H9 (cell line): ENCODE measurements at regions not wholly inside any gene's neighbourhood (a gene's known extent, or its start where the extent isn't known, plus 50 kb on each side); places are given as distances from the start of the nearest gene placed in this dataset.

Source experiments
- DNase-seq: peaks from one replicate; pipeline ENCODE4 v3.0.0-alpha.2; 2017
- H2AFZ ChIP-seq: one replicate; pipeline ENCODE4 v1.6.1; 2013; ENCODE audit warnings: mild to moderate bottlenecking, low read length, control low read depth, moderate library complexity
- H2AK5ac ChIP-seq: 2 replicates; pipeline ENCODE4 v1.6.1; 2013; ENCODE audit warnings: low read length, control low read depth, mixed read lengths; ENCODE audit not compliant: insufficient read length
- H2BK120ac ChIP-seq: one replicate; pipeline ENCODE4 v1.6.1; 2013; ENCODE audit warnings: low read depth, mild to moderate bottlenecking, low read length, control low read depth, inconsistent platforms; ENCODE audit not compliant: poor library complexity, severe bottlenecking
- H2BK12ac ChIP-seq: 2 replicates; pipeline ENCODE4 v1.6.1; 2013; ENCODE audit warnings: low read length, control low read depth, mixed read lengths, low read depth; ENCODE audit not compliant: insufficient read length
- H2BK15ac ChIP-seq: 2 replicates; pipeline ENCODE4 v1.6.1; 2013; ENCODE audit warnings: low read depth, low read length, control low read depth
- H2BK20ac ChIP-seq: one replicate; pipeline ENCODE4 v1.6.1; 2013; ENCODE audit warnings: low read depth, mild to moderate bottlenecking, low read length, control low read depth, inconsistent platforms; ENCODE audit not compliant: poor library complexity, severe bottlenecking
- H2BK5ac ChIP-seq: 2 replicates; pipeline ENCODE4 v1.6.1; 2013; ENCODE audit warnings: low read length, control low read depth, mixed read lengths; ENCODE audit not compliant: insufficient read length
- H3K14ac ChIP-seq: 2 replicates; pipeline ENCODE4 v1.6.1; 2013; ENCODE audit warnings: low read length, control low read depth; ENCODE audit not compliant: insufficient read depth
- H3K18ac ChIP-seq: 2 replicates; pipeline ENCODE4 v1.6.1; 2013; ENCODE audit warnings: low read depth, mild to moderate bottlenecking, mixed read lengths, low read length, control low read depth; ENCODE audit not compliant: insufficient read length
- H3K23ac ChIP-seq: 2 replicates; pipeline ENCODE4 v1.6.1; 2013; ENCODE audit warnings: low read length, control low read depth, mixed read lengths, low read depth; ENCODE audit not compliant: insufficient read length
- H3K23me2 ChIP-seq: 2 replicates; pipeline ENCODE4 v1.6.1; 2013; ENCODE audit warnings: low read depth, mild to moderate bottlenecking, mixed read lengths, low read length, control low read depth; ENCODE audit not compliant: insufficient read length, poor library complexity, severe bottlenecking
- H3K27ac ChIP-seq: 2 replicates; pipeline ENCODE4 v1.5.1; 2013; ENCODE audit warnings: low read length, control low read depth, mixed read lengths, low read depth; ENCODE audit not compliant: insufficient read length
- H3K27me3 ChIP-seq: 2 replicates; pipeline ENCODE4 v1.6.1; 2013; ENCODE audit warnings: low read length, control low read depth, inconsistent platforms; ENCODE audit not compliant: insufficient read depth
- H3K4ac ChIP-seq: 2 replicates; pipeline ENCODE4 v1.6.1; 2013; ENCODE audit warnings: low read depth, mild to moderate bottlenecking, control low read depth, inconsistent platforms, low read length, moderate library complexity
- H3K4me1 ChIP-seq: 2 replicates; pipeline ENCODE4 v1.6.1; 2013; ENCODE audit warnings: low read length, control low read depth, inconsistent platforms; ENCODE audit not compliant: insufficient read depth
- H3K4me2 ChIP-seq: 2 replicates; pipeline ENCODE4 v1.6.1; 2013; ENCODE audit warnings: low read length, control low read depth, mixed read lengths; ENCODE audit not compliant: insufficient read length, insufficient read depth
- H3K56ac ChIP-seq: 2 replicates; pipeline ENCODE4 v1.6.1; 2013; ENCODE audit warnings: low read depth, mild to moderate bottlenecking, mixed read lengths, low read length, control low read depth; ENCODE audit not compliant: insufficient read length
- H3K79me1 ChIP-seq: 2 replicates; pipeline ENCODE4 v1.6.1; 2013; ENCODE audit warnings: low read depth, mild to moderate bottlenecking, moderate library complexity, low read length, control low read depth, inconsistent platforms; ENCODE audit not compliant: insufficient read depth, poor library complexity, severe bottlenecking
- H3K79me2 ChIP-seq: 2 replicates; pipeline ENCODE4 v1.6.1; 2013; ENCODE audit warnings: low read length, control low read depth, inconsistent platforms; ENCODE audit not compliant: insufficient read depth
- H3K9ac ChIP-seq: 2 replicates; pipeline ENCODE4 v1.6.1; 2013; ENCODE audit warnings: low read length, control low read depth, mixed read lengths; ENCODE audit not compliant: insufficient read length; ENCODE audit errors: extremely low read depth
- H3K9me3 ChIP-seq: one replicate; pipeline ENCODE4 v1.6.1; 2013; ENCODE audit warnings: low read depth, low read length, inconsistent platforms; ENCODE audit not compliant: control insufficient read depth
- H3T11ph ChIP-seq: one replicate; pipeline ENCODE4 v1.6.1; 2013; ENCODE audit warnings: mild to moderate bottlenecking, low read length, control low read depth, inconsistent platforms
- H4K20me1 ChIP-seq: one replicate; pipeline ENCODE4 v1.6.1; 2013; ENCODE audit not compliant: control insufficient read depth, insufficient read length, insufficient read depth
- H4K5ac ChIP-seq: 2 replicates; pipeline ENCODE4 v1.6.1; 2013; ENCODE audit warnings: low read depth, mild to moderate bottlenecking, mixed read lengths, low read length, control low read depth; ENCODE audit not compliant: insufficient read length
- H4K8ac ChIP-seq: replicated peaks from 2 replicates; pipeline ENCODE4 v1.6.1; 2013; ENCODE audit warnings: low read length, control low read depth, mixed read lengths, low read depth; ENCODE audit not compliant: insufficient read length
- H4K91ac ChIP-seq: 2 replicates; pipeline ENCODE4 v1.6.1; 2013; ENCODE audit warnings: low read depth, mild to moderate bottlenecking, moderate library complexity, mixed read lengths, low read length, control low read depth; ENCODE audit not compliant: insufficient read length
- H3K27ac Mint-ChIP-seq, 3 experiments: 2 replicates in 2 of 3; 3 replicates in 1 of 3; pipeline ENCODE4 v1.8.0; 2020 to 2021; ENCODE audit warnings: mixed read lengths in 3 of 3, mild to moderate bottlenecking in 1 of 3, moderate library complexity in 1 of 3
- H3K27me3 Mint-ChIP-seq: 2 replicates; pipeline ENCODE4 v1.8.0; 2021; ENCODE audit warnings: low read depth, mild to moderate bottlenecking, moderate library complexity, mixed read lengths
- H3K36me3 Mint-ChIP-seq, 3 experiments: 2 replicates in 2 of 3; 3 replicates in 1 of 3; pipeline ENCODE4 v1.8.0; 2020 to 2021; ENCODE audit warnings: low read depth in 3 of 3, mixed read lengths in 3 of 3; ENCODE audit not compliant: insufficient read depth in 1 of 3
- H3K4me1 Mint-ChIP-seq, 2 experiments: 2 replicates each; pipeline ENCODE4 v1.8.0; 2020; ENCODE audit warnings: mixed read lengths in 2 of 2
- H3K4me3 Mint-ChIP-seq, 2 experiments: 2 replicates in 1 of 2; 3 replicates in 1 of 2; pipeline ENCODE4 v1.8.0; 2020 to 2021; ENCODE audit warnings: mild to moderate bottlenecking in 2 of 2, mixed read lengths in 2 of 2, moderate library complexity in 1 of 2
- H3K9me3 Mint-ChIP-seq, 2 experiments: 2 replicates in 1 of 2; 3 replicates in 1 of 2; pipeline ENCODE4 v1.8.0; 2020; ENCODE audit warnings: mild to moderate bottlenecking in 2 of 2, mixed read lengths in 2 of 2, moderate library complexity in 1 of 2
- CTCF ChIP-seq: fragments of 200-600 bp; sonication (generic); conservative IDR thresholded peaks from 3 replicates; pipeline ENCODE4 v1.8.0; 2021; ENCODE audit warnings: antibody characterized with exemption, mild to moderate bottlenecking
- WGBS: extraction: QIAGEN DNeasy Blood & Tissue Kit; methylation state at CpG from one replicate; pipeline ENCODE4 v1.1.7; 2013; ENCODE audit warnings: missing lambda C conversion rate, low lambda C conversion rate, mixed read lengths; ENCODE audit not compliant: insufficient read length; ENCODE audit errors: extremely low coverage; 5-methylcytosine and 5-hydroxymethylcytosine counted together

GRCh38 chr16:65679785-65680184, 557.9 kb upstream of the CDH11 start:
- no peaks in the 10 kb centered on the region for H3K23me2 ChIP-seq
- no peak for DNase-seq
- no peak overlapping the region for H3K56ac ChIP-seq
- TF ChIP-seq CTCF = no peak
- no peaks in the 10 kb centered on the region for H3K79me2 ChIP-seq
- H3K9me3 ChIP-seq = no peaks in the 10 kb centered on the region
- H3K4ac ChIP-seq = no peak overlapping the region
- H3K27me3 ChIP-seq = no peaks in the 10 kb centered on the region
- H2BK120ac ChIP-seq = no peak overlapping the region
- no peak overlapping the region for H4K8ac ChIP-seq
- no peaks in the 10 kb centered on the region for H4K20me1 ChIP-seq
- no peak overlapping the region for H2BK5ac ChIP-seq
- H3T11ph ChIP-seq = no peak overlapping the region
- no peaks in the 10 kb centered on the region for H3K79me1 ChIP-seq
- H3K9me3 Mint-ChIP-seq = peaks cover 3 to 11% of the 10 kb centered on the region in 2 experiments; a peak in 4 of 5 replicates
- peaks cover 0 to 5% (median 4%) of the 10 kb centered on the region in 3 experiments; a peak in 1 of 7 replicates for H3K36me3 Mint-ChIP-seq
- WGBS = no CpG with 5 or more reads among the region's 5 CpGs
- no peak overlapping the region for H2BK15ac ChIP-seq
- no peak overlapping the region for H4K5ac ChIP-seq
- H4K91ac ChIP-seq = no peak overlapping the region
- H3K4me2 ChIP-seq = no peak overlapping the region
- no peak overlapping the region for H3K18ac ChIP-seq
- peaks cover 3% of the 10 kb centered on the region; the same call in 1 of the 2 replicates for H3K27me3 Mint-ChIP-seq
- H3K4me1 ChIP-seq = no peaks in the 10 kb centered on the region
- no peak overlapping the region for H3K14ac ChIP-seq
- no peak overlapping the region for H2BK12ac ChIP-seq
- no peak overlapping the region for H3K27ac Mint-ChIP-seq
- H2AK5ac ChIP-seq = no peak overlapping the region
- peaks cover 4 to 9% of the 10 kb centered on the region in 2 experiments for H3K4me1 Mint-ChIP-seq
- no peak overlapping the region for H3K9ac ChIP-seq
- H3K23ac ChIP-seq = no peak overlapping the region
- H2BK20ac ChIP-seq = no peak overlapping the region
- H2AFZ ChIP-seq = no peak overlapping the region
- H3K27ac ChIP-seq = no peak overlapping the region
- H3K4me3 Mint-ChIP-seq = no peak overlapping the region
